Liver (tissue), 9 donors: ENCODE measurements at regions not wholly inside any gene's neighbourhood (a gene's known extent, or its start where the extent isn't known, plus 50 kb on each side); places are given as distances from the start of the nearest gene placed in this dataset. TPM values are rescaled to one million over a fixed set of nuclear protein-coding genes. Genes with fewer than 3 reads are reported as not detected.

Experiments
- DNase-seq: peaks from one replicate; pipeline ENCODE4 v3.0.0-alpha.2; 2017; ENCODE audit warnings: low spot score
- H3K27ac ChIP-seq, 2 donors: one replicate each; pipeline ENCODE4 v1.7.0; 2013; ENCODE audit warnings: inconsistent platforms in 2 of 2, low read length in 2 of 2, control low read depth in 1 of 2, low read depth in 1 of 2, mild to moderate bottlenecking in 1 of 2
- H3K27me3 ChIP-seq, 4 donors: one replicate each; pipeline versions ENCODE4 v1.6.1 to v1.7.0; 2013; ENCODE audit warnings: low read length in 3 of 4, inconsistent platforms in 1 of 4, mild to moderate bottlenecking in 1 of 4, moderate library complexity in 1 of 4; ENCODE audit not compliant: control insufficient read depth in 4 of 4, insufficient read depth in 4 of 4
- H3K36me3 ChIP-seq, 4 donors: one replicate each; pipeline versions ENCODE4 v1.6.1 to v1.7.0; 2013; ENCODE audit warnings: low read length in 3 of 4, mild to moderate bottlenecking in 3 of 4, low read depth in 1 of 4, moderate library complexity in 1 of 4; ENCODE audit not compliant: control insufficient read depth in 4 of 4, insufficient read depth in 3 of 4
- H3K4me1 ChIP-seq, 4 donors: one replicate each; pipeline versions ENCODE4 v1.6.1 to v1.7.0; 2013; ENCODE audit warnings: low read length in 3 of 4, mild to moderate bottlenecking in 3 of 4, moderate library complexity in 1 of 4; ENCODE audit not compliant: control insufficient read depth in 4 of 4, insufficient read depth in 4 of 4
- H3K4me3 ChIP-seq, 3 donors: one replicate each; pipeline versions ENCODE4 v1.6.1 to v1.7.0; 2013; ENCODE audit warnings: low read length in 3 of 3, control low read depth in 1 of 3, low read depth in 1 of 3, mild to moderate bottlenecking in 1 of 3
- H3K9ac ChIP-seq, 2 donors: one replicate each; pipeline ENCODE4 v1.7.0; 2013; ENCODE audit warnings: low read length in 2 of 2, mild to moderate bottlenecking in 2 of 2, moderate library complexity in 2 of 2, control low read depth in 1 of 2, low read depth in 1 of 2
- H3K9me3 ChIP-seq, 4 donors: one replicate each; pipeline versions ENCODE4 v1.6.1 to v1.7.0; 2013; ENCODE audit warnings: low read length in 3 of 4; ENCODE audit not compliant: control insufficient read depth in 4 of 4
- ATF3 ChIP-seq: IDR thresholded peaks from 2 replicates; pipeline ENCODE4 v1.6.1; 2016; ENCODE audit warnings: antibody characterized with exemption
- CTCF ChIP-seq: fragments of 150-350 bp; IDR thresholded peaks from 2 replicates; pipeline ENCODE4 v1.5.1; 2017; ENCODE audit warnings: improper control_type of control experiment, low read depth, low read length; ENCODE audit not compliant: missing input control
- EGR1 ChIP-seq, 2 donors: IDR thresholded peaks; 2 replicates each; pipeline ENCODE4 v1.6.1; 2016 to 2018; ENCODE audit warnings: antibody characterized with exemption in 2 of 2, low read depth in 2 of 2
- FOXA1 ChIP-seq: IDR thresholded peaks from 2 replicates; pipeline ENCODE4 v1.6.1; 2016; ENCODE audit warnings: antibody characterized with exemption
- FOXA2 ChIP-seq: IDR thresholded peaks from 2 replicates; pipeline ENCODE4 v1.6.1; 2016; ENCODE audit warnings: antibody characterized with exemption
- GABPA ChIP-seq, 2 donors: IDR thresholded peaks in 1 of 2; conservative IDR thresholded peaks in 1 of 2; 2 replicates each; pipeline ENCODE4 v1.6.1; 2016; ENCODE audit warnings: antibody characterized with exemption in 2 of 2, mild to moderate bottlenecking in 1 of 2, moderate library complexity in 1 of 2
- HNF4A ChIP-seq, 2 donors: conservative IDR thresholded peaks; 2 replicates each; pipeline ENCODE4 v1.6.1; 2016; ENCODE audit warnings: antibody characterized with exemption in 2 of 2, mild to moderate bottlenecking in 2 of 2
- HNF4G ChIP-seq: IDR thresholded peaks from 2 replicates; pipeline ENCODE4 v1.6.1; 2016; ENCODE audit warnings: antibody characterized with exemption
- JUND ChIP-seq, 2 donors: IDR thresholded peaks; 2 replicates each; pipeline ENCODE4 v1.6.1; 2016; ENCODE audit warnings: antibody characterized with exemption in 2 of 2
- MAX ChIP-seq: IDR thresholded peaks from 2 replicates; pipeline ENCODE4 v1.6.1; 2016; ENCODE audit warnings: antibody characterized with exemption
- NR2F2 ChIP-seq: IDR thresholded peaks from 2 replicates; pipeline ENCODE4 v1.6.1; 2016; ENCODE audit warnings: antibody characterized with exemption
- RAD21 ChIP-seq, 2 donors: IDR thresholded peaks; 2 replicates each; pipeline ENCODE4 v1.6.1; 2016; ENCODE audit warnings: antibody characterized with exemption in 2 of 2, mild to moderate bottlenecking in 2 of 2
- REST ChIP-seq: IDR thresholded peaks from 2 replicates; pipeline ENCODE4 v1.6.1; 2016; ENCODE audit warnings: antibody characterized with exemption, mild to moderate bottlenecking
- RXRA ChIP-seq, 2 donors: IDR thresholded peaks; 2 replicates each; pipeline ENCODE4 v1.6.1; 2017 to 2018; ENCODE audit warnings: antibody characterized with exemption in 2 of 2, mild to moderate bottlenecking in 1 of 2
- SP1 ChIP-seq: IDR thresholded peaks from 2 replicates; pipeline ENCODE4 v1.6.1; 2018; ENCODE audit warnings: antibody characterized with exemption, mild to moderate bottlenecking
- TAF1 ChIP-seq: conservative IDR thresholded peaks from 2 replicates; pipeline ENCODE4 v1.6.1; 2016; ENCODE audit warnings: antibody characterized with exemption, mild to moderate bottlenecking
- YY1 ChIP-seq: IDR thresholded peaks from 2 replicates; pipeline ENCODE4 v1.6.1; 2016; ENCODE audit warnings: antibody characterized with exemption, mild to moderate bottlenecking
- ZBTB33 ChIP-seq: IDR thresholded peaks from 2 replicates; pipeline ENCODE4 v1.6.1; 2016; ENCODE audit warnings: antibody characterized with exemption
- WGBS: extraction: QIAGEN DNeasy Blood & Tissue Kit; methylation state at CpG from one replicate; pipeline ENCODE4 v1.1.7; 2013; 5-methylcytosine and 5-hydroxymethylcytosine counted together
- small RNA-seq: library from RNA; depleted of rRNA; stranded (forward); fragments of <200 nt; gene quantifications from one replicate; pipeline ENCODE3, GENCODE V24; 2014
- donor health status: healthy.
- donor health status: healthy.
- donor health status: healthy.
- donor health status: healthy.
- donor health status: healthy.

- TF ChIP-seq MAX (no peak), REST (peak; percentile 12), RAD21 (IDR thresholded peaks at IDR 0.05) (peak in 1 of 2 donors; percentile 37), JUND (IDR thresholded peaks at IDR 0.05) (no peak), FOXA1 (no peak), CTCF (no peak), ATF3 (no peak), TAF1 (no peak), YY1 (no peak), HNF4A (conservative IDR thresholded peaks at IDR 0.05) (peak; percentile 2 to 32), ZBTB33 (no peak), SP1 (peak; percentile 17), FOXA2 (no peak), EGR1 (IDR thresholded peaks at IDR 0.05; ENCODE audit: low read depth in 2 of 2) (no peak), GABPA (IDR thresholded peaks at IDR 0.05 in 1 of 2, conservative IDR thresholded peaks at IDR 0.05 in 1 of 2) (no peak), HNF4G (no peak), RXRA (IDR thresholded peaks at IDR 0.05) (peak; percentile 10 to 23), NR2F2 (no peak)
- 57% methylated on average over 6 of the region's 6 CpGs for WGBS
- Histone ChIP-seq H3K4me1 (peaks cover 22 to 49% (median 46%) of the 10 kb centered on the region in 4 donors), H3K27me3 (no peaks in the 10 kb centered on the region), H3K9me3 (no peaks in the 10 kb centered on the region), H3K9ac (peak overlapping the region in 1 of 2 donors; percentile 33), H3K27ac (peak overlapping the region; percentile 53 to 81), H3K36me3 (no peaks in the 10 kb centered on the region), H3K4me3 (no peak overlapping the region)
- DNase-seq: no peak
Observed at GRCh38 chr1:39154553-39155421, 49.7 kb upstream of the MACF1 start.

Small RNA genes in the stretch of these regions (small RNA-seq; reads per million reads assigned to genes)
- not detected for gene RNA5SP44
- not detected for gene RNU6-608P
